Peyer's patch (tissue), 4 donors: ENCODE measurements at regions not wholly inside any gene's neighbourhood (a gene's known extent, or its start where the extent isn't known, plus 50 kb on each side); places are given as distances from the start of the nearest gene placed in this dataset.

Source experiments
- CTCF ChIP-seq, 6 experiments: fragments of 450-650 bp in 4 of 6; fragments of 200-600 bp in 2 of 6; sonication (generic) in 1 of 6; IDR thresholded peaks; one replicate each; pipeline ENCODE4 v1.5.1; 2017 to 2019; ENCODE audit warnings: antibody characterized with exemption in 6 of 6, mild to moderate bottlenecking in 3 of 6, moderate library complexity in 1 of 6
- POLR2A ChIP-seq, 2 donors: fragments of 450-650 bp; IDR thresholded peaks; one replicate each; pipeline ENCODE4 v1.5.1; 2017; ENCODE audit warnings: antibody characterized with exemption in 2 of 2, mild to moderate bottlenecking in 2 of 2, moderate library complexity in 2 of 2

- TF ChIP-seq CTCF (IDR thresholded peaks at IDR 0.05) (no peak), POLR2A (IDR thresholded peaks at IDR 0.05) (no peak)
These were observed 232.9 kb downstream of the UTP18 start for GRCh38 chr17:51493206-51493605.
